Lower lobe of right lung (tissue), 2 donors: ENCODE measurements at regions not wholly inside any gene's neighbourhood (a gene's known extent, or its start where the extent isn't known, plus 50 kb on each side); places are given as distances from the start of the nearest gene placed in this dataset.

Source experiments
- ATAC-seq, 2 donors: fragments of 200-7000 bp; cut with Tn5 transposase; one replicate each; pipeline ENCODE4 v1.9.1; 2020 to 2022; ENCODE audit warnings: mild to moderate bottlenecking in 2 of 2, moderate library complexity in 2 of 2
- DNase-seq: peaks from one replicate; pipeline ENCODE4 v3.0.0-alpha.2; 2020
- H3K27ac ChIP-seq: fragments of 200-600 bp; one replicate; pipeline ENCODE4 v1.8.0; 2022
- H3K27me3 ChIP-seq: fragments of 200-600 bp; one replicate; pipeline ENCODE4 v1.8.0; 2022; ENCODE audit warnings: low read depth
- H3K36me3 ChIP-seq: fragments of 200-600 bp; one replicate; pipeline ENCODE4 v1.8.0; 2022; ENCODE audit warnings: mild to moderate bottlenecking
- H3K4me1 ChIP-seq: fragments of 200-600 bp; one replicate; pipeline ENCODE4 v1.8.0; 2022
- H3K4me3 ChIP-seq: fragments of 200-600 bp; one replicate; pipeline ENCODE4 v1.8.0; 2022; ENCODE audit warnings: mild to moderate bottlenecking
- H3K9me3 ChIP-seq: fragments of 200-600 bp; one replicate; pipeline ENCODE4 v1.8.0; 2022
- CTCF ChIP-seq: fragments of 200-600 bp; IDR thresholded peaks from one replicate; pipeline ENCODE4 v1.8.0; 2022; ENCODE audit warnings: antibody characterized with exemption, mild to moderate bottlenecking
- intact Hi-C: fragments of 100-400 bp; cut with DNase I; formaldehyde crosslinking; loops from one replicate; pipeline ENCODE4 v1.11.0; 2022
- donor health status: DM: no; HTN: yes; CAD: no; lungs with severe emphysema.

- Histone ChIP-seq H3K27ac (no peak overlapping the region), H3K4me1 (no peaks in the 10 kb centered on the region), H3K27me3 (peaks cover 7% of the 10 kb centered on the region), H3K4me3 (no peak overlapping the region), H3K36me3 (no peaks in the 10 kb centered on the region), H3K9me3 (peaks cover 7% of the 10 kb centered on the region)
- no peak for ATAC-seq
- no peak for DNase-seq
- intact Hi-C loops: no loop called here
- TF ChIP-seq CTCF: no peak
Observed at GRCh38 chr3:10615715-10616114, 110.3 kb upstream of the ATP2B2 start.

DNA sequence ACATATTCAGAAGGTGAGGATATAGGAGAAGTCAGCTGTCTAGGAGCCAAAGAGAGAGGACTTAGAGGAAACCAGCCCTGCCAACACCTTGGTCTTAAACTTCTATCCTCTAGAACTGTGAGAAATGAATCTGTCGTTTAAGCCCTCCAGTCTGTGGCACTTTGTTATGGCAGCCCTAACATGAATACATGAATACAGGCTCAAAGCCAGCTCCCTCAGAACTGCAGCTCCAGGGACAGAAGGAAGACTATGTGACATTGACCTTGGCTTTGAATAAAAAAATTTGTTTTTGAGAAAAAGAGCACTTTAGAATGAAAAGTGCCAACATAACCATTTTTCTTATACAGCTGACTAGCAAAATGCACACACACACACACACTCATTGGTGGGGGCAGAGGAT, 110.9 kb upstream of the ATP2B2 start:
- Histone ChIP-seq H3K27me3 (peaks cover 7% of the 10 kb centered on the region), H3K9me3 (peaks cover 7% of the 10 kb centered on the region), H3K4me1 (no peaks in the 10 kb centered on the region), H3K36me3 (no peaks in the 10 kb centered on the region), H3K4me3 (no peak overlapping the region), H3K27ac (no peak overlapping the region)
- DNase-seq: no peak
- intact Hi-C loops: no loop called here
- TF ChIP-seq CTCF: no peak
- ATAC-seq: no peak

- Histone ChIP-seq H3K27ac (no peak overlapping the region), H3K4me1 (no peaks in the 10 kb centered on the region), H3K36me3 (no peaks in the 10 kb centered on the region), H3K27me3 (peaks cover 12% of the 10 kb centered on the region), H3K9me3 (no peaks in the 10 kb centered on the region), H3K4me3 (no peak overlapping the region)
- no peak for DNase-seq
- TF ChIP-seq CTCF: no peak
- ATAC-seq: no peak
- intact Hi-C loops: no loop called here
Observed at GRCh38 chr3:10619989-10620832, 114.8 kb upstream of the ATP2B2 start.

- ATAC-seq (no peak), DNase-seq (no peak)
- no peak for TF ChIP-seq CTCF
- no peaks in the 10 kb centered on the region for H3K4me1 ChIP-seq
- no peak overlapping the region for H3K4me3 ChIP-seq
- peaks cover 15% of the 10 kb centered on the region for H3K27me3 ChIP-seq
- H3K27ac ChIP-seq: no peak overlapping the region
- H3K36me3 ChIP-seq: no peaks in the 10 kb centered on the region
- no peaks in the 10 kb centered on the region for H3K9me3 ChIP-seq
- intact Hi-C loops: no loop called here
Observed at GRCh38 chr3:10620833-10621082, 115.4 kb upstream of the ATP2B2 start.

DNA sequence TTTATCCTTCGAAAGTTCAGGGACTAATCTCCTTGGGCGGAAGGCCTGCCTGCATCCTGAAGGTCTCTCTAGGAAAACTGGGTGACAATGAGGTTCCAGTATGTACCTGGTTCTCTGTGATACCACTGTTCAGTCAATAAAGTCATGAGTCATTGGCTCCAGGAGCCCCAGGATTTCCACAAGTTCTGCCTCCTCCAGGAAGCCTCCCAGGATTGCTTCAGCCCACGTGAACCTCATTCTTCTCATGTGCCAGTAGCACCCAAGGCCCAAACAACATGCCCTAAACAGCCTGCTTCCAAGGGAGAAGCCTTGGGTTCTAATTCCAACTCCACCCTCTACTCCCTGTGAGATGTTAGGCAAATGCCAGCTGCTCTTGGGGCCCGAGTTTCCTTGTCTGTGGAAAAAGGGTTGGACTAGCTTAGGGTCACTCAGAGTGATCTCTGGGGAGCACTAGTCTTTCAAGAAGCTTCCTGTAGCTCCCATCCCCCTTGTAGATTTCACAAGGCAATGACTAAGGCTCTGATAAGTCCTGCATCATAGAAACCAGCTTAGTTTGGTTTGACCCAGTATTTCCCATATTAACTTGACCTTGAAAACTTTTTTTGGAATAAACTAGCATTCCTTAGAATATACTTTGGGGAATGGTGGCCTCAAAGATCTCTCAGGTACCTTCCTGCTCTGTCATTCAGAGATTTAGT, 118.3 kb upstream of the ATP2B2 start:
- no peak for TF ChIP-seq CTCF

More for the DNA sequence above, 118.3 kb upstream of the ATP2B2 start:
- Histone ChIP-seq H3K4me3 (no peak overlapping the region), H3K4me1 (no peaks in the 10 kb centered on the region), H3K9me3 (no peaks in the 10 kb centered on the region), H3K27ac (no peak overlapping the region), H3K36me3 (no peaks in the 10 kb centered on the region), H3K27me3 (peaks cover 11% of the 10 kb centered on the region)
- intact Hi-C loops: no loop called here
- DNase-seq (no peak), ATAC-seq (no peak)
